H1 (cell line): ENCODE measurements at regions not wholly inside any gene's neighbourhood (a gene's known extent, or its start where the extent isn't known, plus 50 kb on each side); places are given as distances from the start of the nearest gene placed in this dataset.

Source experiments
- CTCF ChIA-PET: fragments of 300-600 bp; sonication (Branson Sonifier 250); formaldehyde crosslinking; loops from one replicate; lab custom pipeline; 2021; ENCODE audit not compliant: partially characterized antibody; lab: Charles Lee
- POLR2A ChIA-PET: fragments of 300-600 bp; sonication (Branson Sonifier 250); formaldehyde crosslinking; loops from one replicate; lab custom pipeline; 2021; ENCODE audit warnings: inconsistent platforms; ENCODE audit not compliant: partially characterized antibody; lab: Charles Lee
- DNase-seq, 2 experiments: peaks; one replicate each; pipeline versions ENCODE4 v3.0.0 to v3.0.0-alpha.2; 2010 to 2022; ENCODE audit warnings: low spot score in 2 of 2, low read depth in 1 of 2, mixed read lengths in 1 of 2
- FAIRE-seq: peaks from 2 replicates; lab custom pipeline; 2011; peaks lifted over from hg19 to GRCh38; lab: Jason Lieb, UNC
- H2AFZ ChIP-seq: 2 replicates; pipeline ENCODE4 v1.8.1; 2012; ENCODE audit warnings: low read length, inconsistent platforms
- H2AK5ac ChIP-seq: 2 replicates; pipeline ENCODE4 v1.6.1; 2013; ENCODE audit warnings: low read depth, low read length
- H2BK120ac ChIP-seq: replicated peaks from 2 replicates; pipeline ENCODE3; 2013; ENCODE audit warnings: low read depth, low read length, inconsistent platforms
- H2BK12ac ChIP-seq: 2 replicates; pipeline ENCODE4 v1.6.1; 2013; ENCODE audit warnings: low read depth, low read length
- H2BK15ac ChIP-seq: 2 replicates; pipeline ENCODE4 v1.6.1; 2013; ENCODE audit warnings: low read length
- H2BK20ac ChIP-seq: 2 replicates; pipeline ENCODE4 v1.6.1; 2013; ENCODE audit warnings: low read length
- H2BK5ac ChIP-seq: 2 replicates; pipeline ENCODE4 v1.6.1; 2013; ENCODE audit warnings: low read depth, low read length
- H3K14ac ChIP-seq: 2 replicates; pipeline ENCODE4 v1.6.1; 2013; ENCODE audit warnings: inconsistent platforms; ENCODE audit not compliant: insufficient read length
- H3K18ac ChIP-seq: 2 replicates; pipeline ENCODE4 v1.6.1; 2013; ENCODE audit warnings: low read length; ENCODE audit errors: extremely low read depth
- H3K23ac ChIP-seq: 2 replicates; pipeline ENCODE4 v1.6.1; 2013; ENCODE audit warnings: inconsistent platforms; ENCODE audit not compliant: insufficient read length
- H3K23me2 ChIP-seq: 2 replicates; pipeline ENCODE4 v1.6.1; 2013; ENCODE audit warnings: low read depth, low read length
- H3K27ac ChIP-seq: 2 replicates; pipeline ENCODE4 v1.6.1; 2011; ENCODE audit warnings: low read depth, low read length, inconsistent platforms
- H3K27me3 ChIP-seq, 4 experiments: replicated peaks in 1 of 4; 1 replicate in 1 of 4; 2 replicates in 3 of 4; pipeline versions ENCODE4 v1.6.1 to v1.8.1; 2011 to 2013; ENCODE audit warnings: low read length in 3 of 4, mild to moderate bottlenecking in 3 of 4, inconsistent platforms in 2 of 4, mixed read lengths in 2 of 4, moderate library complexity in 1 of 4; ENCODE audit not compliant: control insufficient read depth in 3 of 4, insufficient read depth in 3 of 4; ENCODE audit errors: extremely low read depth in 1 of 4
- H3K36me3 ChIP-seq, 4 experiments: 2 replicates each; pipeline versions ENCODE4 v1.6.1 to v1.8.1; 2011 to 2013; ENCODE audit warnings: mild to moderate bottlenecking in 4 of 4, low read length in 3 of 4, moderate library complexity in 2 of 4, control low read depth in 1 of 4, inconsistent platforms in 1 of 4; ENCODE audit not compliant: insufficient read depth in 4 of 4, control insufficient read depth in 2 of 4
- H3K4ac ChIP-seq: replicated peaks from 2 replicates; pipeline ENCODE3; 2013; ENCODE audit warnings: low read length, low read depth, mixed read lengths, inconsistent platforms; ENCODE audit not compliant: insufficient read length
- H3K4me1 ChIP-seq, 4 experiments: replicated peaks in 1 of 4; 1 replicate in 1 of 4; 2 replicates in 3 of 4; pipeline versions ENCODE4 v1.6.1 to v1.8.1; 2011 to 2013; ENCODE audit warnings: low read length in 3 of 4, inconsistent platforms in 2 of 4, mixed read lengths in 1 of 4; ENCODE audit not compliant: insufficient read depth in 4 of 4, control insufficient read depth in 3 of 4
- H3K4me2 ChIP-seq, 2 experiments: 2 replicates each; pipeline versions ENCODE4 v1.6.1 to v1.8.1; 2011 to 2013; ENCODE audit warnings: low read depth in 2 of 2, low read length in 2 of 2, control low read depth in 1 of 2, inconsistent platforms in 1 of 2, mild to moderate bottlenecking in 1 of 2; ENCODE audit not compliant: insufficient read depth in 1 of 2
- H3K4me3 ChIP-seq, 4 experiments: fragments of 200-600, 300-600 bp in 1 of 4; sonication (generic), shearing (Covaris generic), sonication (Bioruptor Twin) in 1 of 4; 2 replicates each; pipeline versions ENCODE4 v1.5.1 to v1.8.1; 2011 to 2016; ENCODE audit warnings: low read length in 4 of 4, low read depth in 3 of 4, control low read depth in 2 of 4, inconsistent platforms in 2 of 4, mild to moderate bottlenecking in 2 of 4, mixed read lengths in 1 of 4, moderate library complexity in 1 of 4; ENCODE audit not compliant: insufficient read depth in 2 of 4; ENCODE audit errors: extremely low read depth in 1 of 4
- H3K56ac ChIP-seq: replicated peaks from 2 replicates; pipeline ENCODE3; 2013; ENCODE audit warnings: low read depth, mild to moderate bottlenecking, mixed read lengths, low read length, inconsistent platforms; ENCODE audit not compliant: insufficient read length
- H3K79me1 ChIP-seq: 2 replicates; pipeline ENCODE4 v1.6.1; 2013; ENCODE audit warnings: low read depth, low read length, control low read depth
- H3K79me2 ChIP-seq, 2 experiments: 2 replicates each; pipeline versions ENCODE4 v1.6.1 to v1.8.1; 2012 to 2013; ENCODE audit warnings: low read length in 2 of 2, mild to moderate bottlenecking in 2 of 2, inconsistent platforms in 1 of 2; ENCODE audit not compliant: insufficient read depth in 2 of 2, control insufficient read depth in 1 of 2
- H3K9ac ChIP-seq, 4 experiments: replicated peaks in 1 of 4; 1 replicate in 1 of 4; 2 replicates in 3 of 4; pipeline versions ENCODE4 v1.6.1 to v1.8.1; 2011 to 2013; ENCODE audit warnings: low read depth in 3 of 4, low read length in 3 of 4, control low read depth in 2 of 4, mild to moderate bottlenecking in 2 of 4, moderate library complexity in 2 of 4, inconsistent platforms in 1 of 4; ENCODE audit errors: extremely low read depth in 1 of 4
- H3K9me3 ChIP-seq, 2 experiments: 2 replicates each; pipeline versions ENCODE4 v1.6.1 to v1.8.1; 2012 to 2013; ENCODE audit warnings: mild to moderate bottlenecking in 2 of 2, moderate library complexity in 2 of 2, control low read depth in 1 of 2, inconsistent platforms in 1 of 2, low read depth in 1 of 2, low read length in 1 of 2, mixed read lengths in 1 of 2; ENCODE audit not compliant: insufficient read depth in 2 of 2
- H4K20me1 ChIP-seq, 2 experiments: replicated peaks in 1 of 2; 2 replicates each; pipeline versions ENCODE3 to v1.8.1; 2011 to 2013; ENCODE audit warnings: inconsistent platforms in 2 of 2, low read length in 2 of 2, mild to moderate bottlenecking in 1 of 2; ENCODE audit not compliant: insufficient read depth in 2 of 2, control insufficient read depth in 1 of 2
- H4K5ac ChIP-seq: 2 replicates; pipeline ENCODE4 v1.6.1; 2013; ENCODE audit warnings: low read length, low read depth, mixed read lengths, inconsistent platforms; ENCODE audit not compliant: insufficient read length
- H4K8ac ChIP-seq: 2 replicates; pipeline ENCODE4 v1.8.0; 2013; ENCODE audit warnings: mild to moderate bottlenecking, moderate library complexity, low read length, inconsistent platforms; ENCODE audit not compliant: insufficient read depth; ENCODE audit errors: extremely low read depth
- H4K91ac ChIP-seq: replicated peaks from 2 replicates; pipeline ENCODE3; 2013; ENCODE audit warnings: low read length, mixed read lengths, inconsistent platforms; ENCODE audit not compliant: insufficient read length
- CHD1 ChIP-seq: IDR thresholded peaks from 2 replicates; pipeline ENCODE4 v1.6.1; 2012; ENCODE audit warnings: low read depth, low read length, improper control_type of control experiment
- NRF1 ChIP-seq: IDR thresholded peaks from 2 replicates; pipeline ENCODE4 v1.6.1; 2011; ENCODE audit warnings: mild to moderate bottlenecking, low read depth, low read length, improper control_type of control experiment
- WGBS, 2 experiments: shearing (Covaris generic) in 1 of 2; methylation state at CpG; one replicate each; pipeline versions ENCODE4 v1.1.6 to v1.1.7; 2013 to 2015; ENCODE audit warnings: low lambda C conversion rate in 2 of 2, mixed read lengths in 2 of 2, inconsistent platforms in 1 of 2, low coverage in 1 of 2, missing lambda C conversion rate in 1 of 2; ENCODE audit not compliant: insufficient replicate concordance in 2 of 2, insufficient coverage in 1 of 2, insufficient read length in 1 of 2; ENCODE audit errors: extremely low coverage in 1 of 2, missing lambda C conversion rate in 1 of 2; 5-methylcytosine and 5-hydroxymethylcytosine counted together

GRCh38 chr7:125445836-125446235 lies 516.2 kb upstream of the POT1 start:
- no peak overlapping the region for H2AFZ ChIP-seq
- no peaks in the 10 kb centered on the region for H3K27me3 ChIP-seq
- DNase-seq (no peak), FAIRE-seq (no peak)
- no peaks in the 10 kb centered on the region for H3K79me2 ChIP-seq
- POLR2A ChIA-PET: no interaction called here
- H3K23ac ChIP-seq: no peak overlapping the region
- H3K9ac ChIP-seq: no peak overlapping the region
- H2BK5ac ChIP-seq: no peak overlapping the region
- H3K79me1 ChIP-seq: no peaks in the 10 kb centered on the region
- H4K5ac ChIP-seq: no peak overlapping the region
- H4K8ac ChIP-seq: no peak overlapping the region
- no peak overlapping the region for H3K4me3 ChIP-seq
- no peaks in the 10 kb centered on the region for H3K23me2 ChIP-seq
- no peaks in the 10 kb centered on the region for H4K20me1 ChIP-seq
- no peak overlapping the region for H3K56ac ChIP-seq
- H3K18ac ChIP-seq: no peak overlapping the region
- TF ChIP-seq CHD1 (no peak), NRF1 (no peak)
- CTCF ChIA-PET: interaction anchor here (0.6 to 1.0 kb wide), 2 partner anchors 11 to 16 kb away, joined by 3 read pairs; no protein-coding TSS in a partner anchor
- H3K4ac ChIP-seq: no peak overlapping the region
- no peak overlapping the region for H3K27ac ChIP-seq
- no peak overlapping the region for H2AK5ac ChIP-seq
- H2BK20ac ChIP-seq: no peak overlapping the region
- H2BK12ac ChIP-seq: no peak overlapping the region
- H3K9me3 ChIP-seq: no peaks in the 10 kb centered on the region
- WGBS, 2 experiments: 89% methylated on average over 3 of the region's 3 CpGs; no CpG with 5 or more reads in 1 of the 2 experiments
- no peaks in the 10 kb centered on the region for H3K36me3 ChIP-seq
- H3K4me2 ChIP-seq: no peak overlapping the region
- no peak overlapping the region for H3K14ac ChIP-seq
- no peaks in the 10 kb centered on the region for H3K4me1 ChIP-seq
- no peak overlapping the region for H4K91ac ChIP-seq
- H2BK15ac ChIP-seq: no peak overlapping the region
- no peak overlapping the region for H2BK120ac ChIP-seq
